Endothelial cell (in vitro differentiated cells): ENCODE measurements at regions not wholly inside any gene's neighbourhood (a gene's known extent, or its start where the extent isn't known, plus 50 kb on each side); places are given as distances from the start of the nearest gene placed in this dataset.
A peak's percentile ranks its signal among the peaks of the same experiment; 100 is the strongest.

Source experiments
- DNase-seq: peaks from one replicate; pipeline ENCODE4 v3.0.0; 2021; ENCODE audit warnings: low spot score
- H3K27ac Mint-ChIP-seq: one replicate; pipeline ENCODE4 v1.8.0; 2021; ENCODE audit warnings: mixed read lengths, inconsistent platforms; ENCODE audit not compliant: unreplicated experiment
- H3K27me3 Mint-ChIP-seq: one replicate; pipeline ENCODE4 v1.8.0; 2021; ENCODE audit warnings: mild to moderate bottlenecking, moderate library complexity, mixed read lengths, inconsistent platforms; ENCODE audit not compliant: unreplicated experiment
- H3K36me3 Mint-ChIP-seq: one replicate; pipeline ENCODE4 v1.8.0; 2021; ENCODE audit warnings: mild to moderate bottlenecking, low read depth, mixed read lengths, inconsistent platforms; ENCODE audit not compliant: unreplicated experiment
- H3K4me1 Mint-ChIP-seq: one replicate; pipeline ENCODE4 v1.8.0; 2021; ENCODE audit warnings: mild to moderate bottlenecking, mixed read lengths, inconsistent platforms; ENCODE audit not compliant: unreplicated experiment
- H3K4me3 Mint-ChIP-seq: one replicate; pipeline ENCODE4 v1.8.0; 2021; ENCODE audit warnings: mild to moderate bottlenecking, mixed read lengths, inconsistent platforms; ENCODE audit not compliant: unreplicated experiment
- H3K9me3 Mint-ChIP-seq: one replicate; pipeline ENCODE4 v1.8.0; 2021; ENCODE audit warnings: mixed read lengths, inconsistent platforms; ENCODE audit not compliant: unreplicated experiment
- CTCF ChIP-seq: fragments of 200-600 bp; sonication (generic); IDR thresholded peaks from one replicate; pipeline ENCODE4 v1.5.0; 2021; ENCODE audit warnings: antibody characterized with exemption; ENCODE audit not compliant: unreplicated experiment

GRCh38 chr1:232555494-232556210 lies 74.3 kb downstream of the SIPA1L2 start:
- TF ChIP-seq CTCF: no peak
- DNase-seq: no peak
- Mint-ChIP-seq H3K9me3 (no peaks in the 10 kb centered on the region), H3K27me3 (peaks cover 11% of the 10 kb centered on the region), H3K4me3 (no peak overlapping the region), H3K4me1 (peaks cover 84% of the 10 kb centered on the region), H3K36me3 (peaks cover 24% of the 10 kb centered on the region), H3K27ac (peak overlapping the region; percentile 97)

GRCh38 chr1:232554409-232554808 lies 75.5 kb downstream of the SIPA1L2 start:
- H3K4me3 Mint-ChIP-seq: peak overlapping the region; percentile 57
- no peak for TF ChIP-seq CTCF
- peaks cover 24% of the 10 kb centered on the region for H3K36me3 Mint-ChIP-seq
- peak overlapping the region; percentile 97 for H3K27ac Mint-ChIP-seq
- H3K9me3 Mint-ChIP-seq: no peaks in the 10 kb centered on the region
- DNase-seq: no peak
- peaks cover 11% of the 10 kb centered on the region for H3K27me3 Mint-ChIP-seq
- peaks cover 87% of the 10 kb centered on the region for H3K4me1 Mint-ChIP-seq

GRCh38 chr1:232553809-232554208 lies 76.1 kb downstream of the SIPA1L2 start:
- Mint-ChIP-seq H3K27ac (peak overlapping the region; percentile 97), H3K9me3 (no peaks in the 10 kb centered on the region), H3K4me3 (peak overlapping the region; percentile 62), H3K27me3 (peaks cover 11% of the 10 kb centered on the region), H3K36me3 (peaks cover 24% of the 10 kb centered on the region), H3K4me1 (peaks cover 88% of the 10 kb centered on the region)
- TF ChIP-seq CTCF: no peak
- no peak for DNase-seq

GRCh38 chr1:232553050-232553754 lies 76.7 kb downstream of the SIPA1L2 start:
- peak; percentile 22 for DNase-seq
- TF ChIP-seq CTCF: no peak
- Mint-ChIP-seq H3K27me3 (peaks cover 14% of the 10 kb centered on the region), H3K27ac (peak overlapping the region; percentile 97), H3K4me3 (peak overlapping the region; percentile 62), H3K9me3 (no peaks in the 10 kb centered on the region), H3K4me1 (peaks cover 88% of the 10 kb centered on the region), H3K36me3 (peaks cover 29% of the 10 kb centered on the region)

GRCh38 chr1:232551386-232551785 lies 78.5 kb downstream of the SIPA1L2 start:
- no peak for DNase-seq
- Mint-ChIP-seq H3K36me3 (peaks cover 29% of the 10 kb centered on the region), H3K4me1 (peaks cover 82% of the 10 kb centered on the region), H3K27me3 (peaks cover 12% of the 10 kb centered on the region), H3K9me3 (no peaks in the 10 kb centered on the region), H3K4me3 (no peak overlapping the region), H3K27ac (peak overlapping the region; percentile 74)
- no peak for TF ChIP-seq CTCF
